SU-DHL-6 (cell line): ENCODE measurements at regions not wholly inside any gene's neighbourhood (a gene's known extent, or its start where the extent isn't known, plus 50 kb on each side); places are given as distances from the start of the nearest gene placed in this dataset.

Source experiments
- EZH2phosphoT487 ChIP-seq: fragments of 200-600 bp; sonication (generic), shearing (Covaris generic); conservative IDR thresholded peaks from 2 replicates; pipeline ENCODE4 v1.6.1; 2018; ENCODE audit warnings: mild to moderate bottlenecking, antibody characterized with exemption, low read length, moderate library complexity, mixed read lengths
- TF ChIP-seq, protein P1 (sequence below): fragments of 200-600 bp; sonication (generic); IDR thresholded peaks from one replicate; pipeline ENCODE4 v1.5.1; 2017; ENCODE audit warnings: antibody characterized with exemption, mild to moderate bottlenecking, low read length, moderate library complexity; ENCODE audit not compliant: insufficient read depth, poor library complexity, severe bottlenecking

DNA sequence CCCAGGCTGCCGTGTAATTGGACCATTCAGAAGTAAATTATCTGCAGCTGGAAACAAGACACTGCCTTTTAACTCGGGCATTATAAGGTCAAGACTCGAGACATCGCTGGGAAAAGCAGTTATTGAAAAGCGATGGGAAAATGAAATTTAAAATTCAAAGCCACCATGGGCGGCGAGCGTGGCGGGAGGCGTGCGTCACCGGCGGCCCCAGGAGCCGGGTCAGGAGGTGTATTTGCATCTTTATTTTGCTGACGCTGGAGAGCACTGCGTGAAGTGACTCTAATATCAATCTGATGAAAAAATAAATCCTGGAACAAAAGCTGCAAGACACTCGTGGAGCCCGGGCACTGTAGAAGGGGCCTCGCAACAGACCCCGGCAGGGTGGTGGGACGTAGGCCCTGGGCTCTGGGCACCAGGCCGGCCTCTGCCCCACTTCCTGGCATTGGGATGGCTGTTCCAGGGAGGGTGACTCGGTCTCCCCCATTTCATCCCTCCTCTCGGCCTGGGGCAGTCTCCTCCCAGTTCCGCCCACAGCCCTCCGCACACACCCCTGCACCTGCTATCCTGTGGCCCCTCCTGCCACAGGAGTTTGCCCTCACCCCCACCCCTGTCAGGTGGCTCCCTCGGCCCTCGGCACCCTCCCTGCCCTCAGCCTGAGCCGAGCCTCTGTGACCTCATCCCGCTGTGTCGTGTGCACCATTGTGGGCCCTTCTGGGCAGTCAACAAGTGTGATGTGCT is 196.2 kb downstream of the KIF26A start:
- TF ChIP-seq, protein P1, sequence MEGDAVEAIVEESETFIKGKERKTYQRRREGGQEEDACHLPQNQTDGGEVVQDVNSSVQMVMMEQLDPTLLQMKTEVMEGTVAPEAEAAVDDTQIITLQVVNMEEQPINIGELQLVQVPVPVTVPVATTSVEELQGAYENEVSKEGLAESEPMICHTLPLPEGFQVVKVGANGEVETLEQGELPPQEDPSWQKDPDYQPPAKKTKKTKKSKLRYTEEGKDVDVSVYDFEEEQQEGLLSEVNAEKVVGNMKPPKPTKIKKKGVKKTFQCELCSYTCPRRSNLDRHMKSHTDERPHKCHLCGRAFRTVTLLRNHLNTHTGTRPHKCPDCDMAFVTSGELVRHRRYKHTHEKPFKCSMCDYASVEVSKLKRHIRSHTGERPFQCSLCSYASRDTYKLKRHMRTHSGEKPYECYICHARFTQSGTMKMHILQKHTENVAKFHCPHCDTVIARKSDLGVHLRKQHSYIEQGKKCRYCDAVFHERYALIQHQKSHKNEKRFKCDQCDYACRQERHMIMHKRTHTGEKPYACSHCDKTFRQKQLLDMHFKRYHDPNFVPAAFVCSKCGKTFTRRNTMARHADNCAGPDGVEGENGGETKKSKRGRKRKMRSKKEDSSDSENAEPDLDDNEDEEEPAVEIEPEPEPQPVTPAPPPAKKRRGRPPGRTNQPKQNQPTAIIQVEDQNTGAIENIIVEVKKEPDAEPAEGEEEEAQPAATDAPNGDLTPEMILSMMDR: no peak
- TF ChIP-seq EZH2phosphoT487: no peak
